OCI-LY3 (cell line): ENCODE measurements at regions not wholly inside any gene's neighbourhood (a gene's known extent, or its start where the extent isn't known, plus 50 kb on each side); places are given as distances from the start of the nearest gene placed in this dataset.

Experiments
- CTCF ChIP-seq: fragments of 200-600, 300-600 bp; sonication (generic); IDR thresholded peaks from 2 replicates; pipeline ENCODE4 v1.5.1; 2014; ENCODE audit warnings: antibody characterized with exemption, low read length, low read depth
- EZH2phosphoT487 ChIP-seq: fragments of 200-600 bp; shearing (Covaris generic); IDR thresholded peaks from 2 replicates; pipeline ENCODE4 v1.6.1; 2018; ENCODE audit warnings: antibody characterized with exemption, mixed run types, low read depth

DNA sequence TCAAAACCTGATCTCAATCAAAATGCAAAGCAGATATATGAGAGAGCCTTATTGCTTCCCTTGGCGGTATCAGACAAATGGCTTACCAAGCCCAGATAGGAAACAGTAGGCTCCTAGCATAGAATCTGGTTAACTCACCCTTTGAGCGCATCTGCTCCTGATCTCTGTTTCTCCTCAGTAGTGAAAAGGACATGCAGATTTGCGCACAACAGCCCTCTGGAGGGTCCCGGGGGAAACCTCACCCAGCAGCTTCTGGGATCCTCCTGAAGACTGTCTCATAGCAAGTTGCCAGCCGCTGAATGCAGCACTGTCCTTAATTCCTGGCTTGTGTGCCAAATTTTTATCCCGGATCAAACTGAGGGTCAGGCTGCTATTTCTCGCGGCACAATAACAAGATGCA is 192.2 kb downstream of the FASLG start:
- TF ChIP-seq CTCF (no peak), EZH2phosphoT487 (no peak)
